IMR-90 (cell line): ENCODE measurements at regions not wholly inside any gene's neighbourhood (a gene's known extent, or its start where the extent isn't known, plus 50 kb on each side); places are given as distances from the start of the nearest gene placed in this dataset.

Experiments used
- ATAC-seq: fragments of 200-7000 bp; cut with Tn5 transposase; 2 replicates; pipeline ENCODE4 v1.9.1; 2020; ENCODE audit warnings: low read depth, mild to moderate bottlenecking, moderate library complexity
- BruUV-seq: library from RNA; stranded (reverse); fragments of 400-500 nt; replicated peaks from 2 replicates; lab custom pipeline; 2021; lab: Mats Ljungman, UMichigan
- CTCF ChIA-PET: fragments of 300-600 bp; formaldehyde crosslinking; extraction: SDS; loops from one replicate; lab custom pipeline; 2021; ENCODE audit warnings: antibody characterized with exemption; lab: Yijun Ruan, JAX
- POLR2A ChIA-PET: fragments of 300-600 bp; sonication (Branson Sonifier 250); formaldehyde crosslinking; loops from one replicate; lab custom pipeline; 2022; ENCODE audit warnings: antibody characterized with exemption; ENCODE audit not compliant: unreplicated experiment; lab: Charles Lee
- DNase-seq: peaks from one replicate; pipeline ENCODE4 v3.0.0; 2013
- H2AFZ ChIP-seq: replicated peaks from 2 replicates; pipeline ENCODE3; 2013; ENCODE audit warnings: low read length, mild to moderate bottlenecking; ENCODE audit not compliant: poor library complexity
- H2AK5ac ChIP-seq: 2 replicates; pipeline ENCODE4 v1.6.1; 2013; ENCODE audit warnings: low read depth, low read length, inconsistent platforms
- H2AK9ac ChIP-seq: replicated peaks from 2 replicates; pipeline ENCODE3; 2013; ENCODE audit warnings: mild to moderate bottlenecking, low read depth, low read length, moderate library complexity; ENCODE audit not compliant: poor library complexity
- H2BK120ac ChIP-seq: 2 replicates; pipeline ENCODE4 v1.6.1; 2013; ENCODE audit warnings: low read depth, low read length, inconsistent platforms
- H2BK15ac ChIP-seq: 3 replicates; pipeline ENCODE4 v1.6.1; 2013; ENCODE audit warnings: low read depth, low read length, inconsistent platforms
- H2BK20ac ChIP-seq: 2 replicates; pipeline ENCODE4 v1.6.1; 2013; ENCODE audit warnings: low read depth, mild to moderate bottlenecking, inconsistent platforms, low read length, moderate library complexity
- H2BK5ac ChIP-seq: 2 replicates; pipeline ENCODE4 v1.6.1; 2013; ENCODE audit warnings: mild to moderate bottlenecking, low read depth, low read length, inconsistent platforms; ENCODE audit not compliant: poor library complexity, severe bottlenecking
- H3K14ac ChIP-seq: replicated peaks from 2 replicates; pipeline ENCODE4 v1.6.1; 2013; ENCODE audit warnings: low read depth, low read length, inconsistent platforms
- H3K18ac ChIP-seq: 2 replicates; pipeline ENCODE4 v1.6.1; 2013; ENCODE audit warnings: low read depth, low read length, control low read depth
- H3K23ac ChIP-seq: 2 replicates; pipeline ENCODE4 v1.6.1; 2013; ENCODE audit warnings: low read depth, low read length, inconsistent platforms
- H3K27ac ChIP-seq: 2 replicates; pipeline ENCODE4 v1.5.1; 2013; ENCODE audit warnings: mild to moderate bottlenecking, control low read depth, low read length; ENCODE audit not compliant: insufficient read depth
- H3K27me3 ChIP-seq: 2 replicates; pipeline ENCODE4 v1.6.1; 2013; ENCODE audit warnings: low read length; ENCODE audit not compliant: control insufficient read depth, insufficient read depth
- H3K36me3 ChIP-seq: 2 replicates; pipeline ENCODE4 v1.6.1; 2013; ENCODE audit warnings: low read length, mixed read lengths; ENCODE audit not compliant: control insufficient read depth, insufficient read depth
- H3K4ac ChIP-seq: 2 replicates; pipeline ENCODE4 v1.6.1; 2013; ENCODE audit warnings: low read depth, low read length, inconsistent platforms
- H3K4me1 ChIP-seq: 2 replicates; pipeline ENCODE4 v1.6.1; 2013; ENCODE audit warnings: low read length, mixed read lengths; ENCODE audit not compliant: control insufficient read depth, insufficient read depth
- H3K4me2 ChIP-seq: 2 replicates; pipeline ENCODE4 v1.6.1; 2013; ENCODE audit warnings: low read depth, mild to moderate bottlenecking, control low read depth, low read length, moderate library complexity
- H3K4me3 ChIP-seq: 2 replicates; pipeline ENCODE4 v1.5.1; 2013; ENCODE audit warnings: low read depth, mild to moderate bottlenecking, control low read depth, low read length, moderate library complexity; ENCODE audit not compliant: insufficient read depth
- H3K56ac ChIP-seq: 2 replicates; pipeline ENCODE4 v1.6.1; 2013; ENCODE audit warnings: low read length, inconsistent platforms; ENCODE audit not compliant: insufficient read depth; ENCODE audit errors: extremely low read depth
- H3K79me1 ChIP-seq, 2 experiments: 2 replicates each; pipeline ENCODE4 v1.6.1; 2013; ENCODE audit warnings: low read length in 2 of 2, inconsistent platforms in 1 of 2, low read depth in 1 of 2
- H3K9ac ChIP-seq: 2 replicates; pipeline ENCODE4 v1.6.1; 2013; ENCODE audit warnings: low read depth, low read length, control low read depth
- H3K9me1 ChIP-seq: 2 replicates; pipeline ENCODE4 v1.6.1; 2013; ENCODE audit warnings: low read length, inconsistent platforms; ENCODE audit not compliant: insufficient read depth
- H3K9me3 ChIP-seq: 2 replicates; pipeline ENCODE4 v1.6.1; 2013; ENCODE audit warnings: low read length; ENCODE audit not compliant: control insufficient read depth, insufficient read depth
- H4K20me1 ChIP-seq: 2 replicates; pipeline ENCODE4 v1.6.1; 2013; ENCODE audit warnings: low read length, inconsistent platforms; ENCODE audit not compliant: insufficient read depth
- H4K5ac ChIP-seq: 2 replicates; pipeline ENCODE4 v1.6.1; 2013; ENCODE audit warnings: mild to moderate bottlenecking, low read depth, low read length, control low read depth
- H4K8ac ChIP-seq, 2 experiments: 2 replicates each; pipeline ENCODE4 v1.6.1; 2013; ENCODE audit warnings: low read depth in 2 of 2, low read length in 2 of 2, control low read depth in 1 of 2, inconsistent platforms in 1 of 2
- H4K91ac ChIP-seq: 2 replicates; pipeline ENCODE4 v1.6.1; 2013; ENCODE audit warnings: low read depth, low read length, inconsistent platforms; ENCODE audit not compliant: insufficient read depth
- BHLHE40 ChIP-seq: fragments of 150-350 bp; IDR thresholded peaks from 2 replicates; pipeline ENCODE4 v1.6.1; 2016; ENCODE audit warnings: mild to moderate bottlenecking, low read depth, low read length
- CEBPB ChIP-seq: IDR thresholded peaks from 2 replicates; pipeline ENCODE4 v1.6.1; 2012; ENCODE audit warnings: low read depth, low read length, improper control_type of control experiment
- CHD1 ChIP-seq: IDR thresholded peaks from 2 replicates; pipeline ENCODE4 v1.6.1; 2012; ENCODE audit warnings: low read depth, low read length, improper control_type of control experiment
- FOS ChIP-seq: fragments of 150-350 bp; IDR thresholded peaks from 2 replicates; pipeline ENCODE4 v1.6.1; 2016; ENCODE audit warnings: low read depth, low read length
- MAZ ChIP-seq: IDR thresholded peaks from 2 replicates; pipeline ENCODE4 v1.6.1; 2012; ENCODE audit warnings: low read depth, mild to moderate bottlenecking, low read length, improper control_type of control experiment, moderate library complexity, borderline replicate concordance
- MXI1 ChIP-seq: IDR thresholded peaks from 2 replicates; pipeline ENCODE4 v1.6.1; 2012; ENCODE audit warnings: low read depth, mild to moderate bottlenecking, low read length, moderate library complexity, borderline replicate concordance
- POLR2A ChIP-seq: IDR thresholded peaks from 2 replicates; pipeline ENCODE4 v1.6.1; 2012; ENCODE audit warnings: mild to moderate bottlenecking, low read depth, low read length
- RAD21 ChIP-seq: IDR thresholded peaks from 2 replicates; pipeline ENCODE4 v1.6.1; 2012; ENCODE audit warnings: low read length, improper control_type of control experiment
- SMC3 ChIP-seq: fragments of 150-350 bp; IDR thresholded peaks from 2 replicates; pipeline ENCODE4 v1.6.1; 2016; ENCODE audit warnings: low read depth, mild to moderate bottlenecking, antibody characterized with exemption, low read length, moderate library complexity
- WGBS, 2 experiments: methylation state at CpG; one replicate each; pipeline versions ENCODE4 v1.1.5 to v1.1.7; 2013; ENCODE audit warnings: missing lambda C conversion rate in 2 of 2; ENCODE audit not compliant: insufficient read length in 1 of 2; ENCODE audit errors: extremely low coverage in 2 of 2; 5-methylcytosine and 5-hydroxymethylcytosine counted together
- dilution Hi-C: fragments of 300-500 bp; cut with HindIII; formaldehyde crosslinking; loops from one replicate; pipeline ENCODE4 v1.14.3; 2018; ENCODE audit warnings: low sequenced_read_pairs; ENCODE audit not compliant: unreplicated experiment
- in situ Hi-C: fragments of 300-500 bp; cut with MboI; formaldehyde crosslinking; loops from 3 replicates; pipeline ENCODE4 v1.14.3; 2019; ENCODE audit warnings: low sequenced_read_pairs, inconsistent platforms, mixed read lengths
- intact Hi-C: fragments of 100-400 bp; cut with micrococcal nuclease; formaldehyde crosslinking; loops from 2 replicates; pipeline ENCODE4 v1.10.0; 2022
- TF ChIP-seq, protein P1 (sequence below): fragments of 150-350 bp; IDR thresholded peaks from 2 replicates; pipeline ENCODE4 v1.6.1; 2016; ENCODE audit warnings: low read depth, mild to moderate bottlenecking, low read length, moderate library complexity, borderline replicate concordance
- TF ChIP-seq, protein P2 (sequence below): conservative IDR thresholded peaks from 2 replicates; pipeline ENCODE4 v1.5.1; 2012; ENCODE audit warnings: mild to moderate bottlenecking, low read depth, low read length, improper control_type of control experiment

DNA sequence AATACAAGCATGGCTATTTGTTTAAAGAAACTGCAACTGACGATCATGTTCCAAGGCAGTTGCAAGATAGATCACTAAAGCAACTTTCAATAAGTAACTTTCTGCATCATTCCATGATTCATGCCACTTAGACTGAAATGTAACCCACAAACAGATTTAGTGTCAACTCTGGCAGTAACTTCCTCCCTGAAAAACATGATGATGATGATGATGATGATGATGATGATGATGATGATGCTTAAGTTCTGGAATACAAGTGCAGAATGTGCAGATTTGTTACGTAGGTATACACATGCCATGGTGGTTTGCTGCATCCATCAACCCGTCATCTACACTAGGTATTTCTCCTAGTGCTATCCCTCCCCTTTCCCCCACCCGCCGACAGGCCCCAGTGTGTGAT, 754.7 kb downstream of the INHBA start:
- H2BK120ac ChIP-seq, result no peak overlapping the region
- H2AK9ac ChIP-seq, result no peak overlapping the region
- no peak overlapping the region for H4K5ac ChIP-seq
- no peak overlapping the region for H3K23ac ChIP-seq
- no peak overlapping the region for H3K56ac ChIP-seq
- no peak overlapping the region for H3K4me3 ChIP-seq
- intact Hi-C loops (no loop called here), dilution Hi-C loops (no loop called here), in situ Hi-C loops (no loop called here)
- H4K20me1 ChIP-seq, result no peaks in the 10 kb centered on the region
- H2AK5ac ChIP-seq, result no peak overlapping the region
- H3K79me1 ChIP-seq, result no peaks in the 10 kb centered on the region
- no TSS peak for BruUV-seq
- no peak overlapping the region for H4K8ac ChIP-seq
- H3K36me3 ChIP-seq, result no peaks in the 10 kb centered on the region
- no peak overlapping the region for H3K4ac ChIP-seq
- peak; percentile 25 for DNase-seq
- H2BK20ac ChIP-seq, result no peak overlapping the region
- ATAC-seq, result no peak; the same call in 1 of the 2 replicates
- no peaks in the 10 kb centered on the region for H3K9me1 ChIP-seq
- peaks cover 17% of the 10 kb centered on the region for H3K9me3 ChIP-seq
- peak overlapping the region; percentile 40; the same call in 1 of the 2 replicates for H3K4me2 ChIP-seq
- H3K9ac ChIP-seq, result no peak overlapping the region
- no peak overlapping the region for H4K91ac ChIP-seq
- ChIA-PET POLR2A (no interaction called here), CTCF (no interaction called here)
- WGBS, 2 experiments, result no CpG with 5 or more reads among the region's 5 CpGs
- no peak overlapping the region for H3K18ac ChIP-seq
- peaks cover 2% of the 10 kb centered on the region; the same call in 1 of the 2 replicates for H3K4me1 ChIP-seq
- H2BK5ac ChIP-seq, result no peak overlapping the region
- H3K27me3 ChIP-seq, result no peaks in the 10 kb centered on the region
- no peak overlapping the region for H2BK15ac ChIP-seq
- H3K14ac ChIP-seq, result no peak overlapping the region
- TF ChIP-seq BHLHE40 (no peak), POLR2A (no peak), FOS (no peak), MAZ (no peak), CHD1 (no peak), MXI1 (no peak), RAD21 (no peak), SMC3 (no peak), CEBPB (no peak)
- TF ChIP-seq, protein P1, sequence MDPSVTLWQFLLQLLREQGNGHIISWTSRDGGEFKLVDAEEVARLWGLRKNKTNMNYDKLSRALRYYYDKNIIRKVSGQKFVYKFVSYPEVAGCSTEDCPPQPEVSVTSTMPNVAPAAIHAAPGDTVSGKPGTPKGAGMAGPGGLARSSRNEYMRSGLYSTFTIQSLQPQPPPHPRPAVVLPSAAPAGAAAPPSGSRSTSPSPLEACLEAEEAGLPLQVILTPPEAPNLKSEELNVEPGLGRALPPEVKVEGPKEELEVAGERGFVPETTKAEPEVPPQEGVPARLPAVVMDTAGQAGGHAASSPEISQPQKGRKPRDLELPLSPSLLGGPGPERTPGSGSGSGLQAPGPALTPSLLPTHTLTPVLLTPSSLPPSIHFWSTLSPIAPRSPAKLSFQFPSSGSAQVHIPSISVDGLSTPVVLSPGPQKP, result no peak
- TF ChIP-seq, protein P2, sequence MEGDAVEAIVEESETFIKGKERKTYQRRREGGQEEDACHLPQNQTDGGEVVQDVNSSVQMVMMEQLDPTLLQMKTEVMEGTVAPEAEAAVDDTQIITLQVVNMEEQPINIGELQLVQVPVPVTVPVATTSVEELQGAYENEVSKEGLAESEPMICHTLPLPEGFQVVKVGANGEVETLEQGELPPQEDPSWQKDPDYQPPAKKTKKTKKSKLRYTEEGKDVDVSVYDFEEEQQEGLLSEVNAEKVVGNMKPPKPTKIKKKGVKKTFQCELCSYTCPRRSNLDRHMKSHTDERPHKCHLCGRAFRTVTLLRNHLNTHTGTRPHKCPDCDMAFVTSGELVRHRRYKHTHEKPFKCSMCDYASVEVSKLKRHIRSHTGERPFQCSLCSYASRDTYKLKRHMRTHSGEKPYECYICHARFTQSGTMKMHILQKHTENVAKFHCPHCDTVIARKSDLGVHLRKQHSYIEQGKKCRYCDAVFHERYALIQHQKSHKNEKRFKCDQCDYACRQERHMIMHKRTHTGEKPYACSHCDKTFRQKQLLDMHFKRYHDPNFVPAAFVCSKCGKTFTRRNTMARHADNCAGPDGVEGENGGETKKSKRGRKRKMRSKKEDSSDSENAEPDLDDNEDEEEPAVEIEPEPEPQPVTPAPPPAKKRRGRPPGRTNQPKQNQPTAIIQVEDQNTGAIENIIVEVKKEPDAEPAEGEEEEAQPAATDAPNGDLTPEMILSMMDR, result no peak
- peak overlapping the region; percentile 50; the same call in 1 of the 2 replicates for H3K27ac ChIP-seq
- no peak overlapping the region for H2AFZ ChIP-seq
